HepG2 (cell line): ENCODE measurements at regions not wholly inside any gene's neighbourhood (a gene's known extent, or its start where the extent isn't known, plus 50 kb on each side); places are given as distances from the start of the nearest gene placed in this dataset.
"Not testable (repeated sequence)": the region's sequence is repeated elsewhere in the genome, so short reads cannot be mapped to it uniquely, and the experiment has no call there.

Experiments
- ATAC-seq: fragments of 200-7000 bp; cut with Tn5 transposase; 3 replicates; pipeline ENCODE4 v1.9.1; 2020; ENCODE audit warnings: mild to moderate bottlenecking, moderate library complexity
- BruUV-seq: library from RNA; stranded (reverse); fragments of 400-500 nt; replicated peaks from 2 replicates; lab custom pipeline; 2021; lab: Mats Ljungman, UMichigan
- CTCF ChIA-PET: fragments of 300-600 bp; formaldehyde crosslinking; extraction: SDS; loops from one replicate; lab custom pipeline; 2021; ENCODE audit warnings: low total read pairs, inconsistent platforms, low intra/inter-chr PET ratio; lab: Yijun Ruan, JAX
- POLR2A ChIA-PET: fragments of 350-600 bp; sonication (Branson Sonifier 250); formaldehyde crosslinking; loops from one replicate; lab custom pipeline; 2020; ENCODE audit warnings: antibody characterized with exemption, inconsistent platforms; lab: Yijun Ruan, JAX
- DNase-seq: peaks from one replicate; pipeline ENCODE4 v3.0.0-alpha.2; 2015; ENCODE audit warnings: low spot score
- FAIRE-seq: peaks from 3 replicates; lab custom pipeline; 2011; peaks lifted over from hg19 to GRCh38; lab: Jason Lieb, UNC
- H2AFZ ChIP-seq: one replicate; pipeline ENCODE4 v1.6.1; 2011; ENCODE audit warnings: low read length, inconsistent platforms
- H3K27ac ChIP-seq: fragments of 300-600 bp; 3 replicates; pipeline ENCODE4 v1.8.0; 2011; ENCODE audit warnings: mixed run types, mild to moderate bottlenecking, mixed read lengths, low read length, inconsistent platforms; ENCODE audit not compliant: insufficient read depth; ENCODE audit errors: extremely low read length
- H3K27me3 ChIP-seq, 2 experiments: fragments of 200-600 bp in 1 of 2; 2 replicates in 1 of 2; 3 replicates in 1 of 2; pipeline versions ENCODE4 v1.6.0 to v1.8.0; 2011; ENCODE audit warnings: low read length in 2 of 2, mild to moderate bottlenecking in 2 of 2, moderate library complexity in 2 of 2, inconsistent platforms in 1 of 2; ENCODE audit not compliant: insufficient read depth in 2 of 2, control insufficient read depth in 1 of 2
- H3K36me3 ChIP-seq, 2 experiments: fragments of 200-600 bp in 1 of 2; replicated peaks in 1 of 2; 2 replicates in 1 of 2; 3 replicates in 1 of 2; pipeline versions ENCODE4 v1.5.1 to v1.8.0; 2011; ENCODE audit warnings: low read length in 2 of 2, inconsistent platforms in 1 of 2; ENCODE audit not compliant: insufficient read depth in 2 of 2, control insufficient read depth in 1 of 2
- H3K4me1 ChIP-seq: 2 replicates; pipeline ENCODE4 v1.5.1; 2012; ENCODE audit warnings: low read length, inconsistent platforms; ENCODE audit not compliant: insufficient read depth
- H3K4me2 ChIP-seq: 2 replicates; pipeline ENCODE4 v1.6.0; 2011; ENCODE audit warnings: low read depth, low read length, inconsistent platforms
- H3K4me3 ChIP-seq, 3 experiments: fragments of 200-600 bp in 1 of 3; sonication (generic), shearing (Covaris generic) in 1 of 3; replicated peaks in 1 of 3; 2 replicates each; pipeline ENCODE4 v1.5.1; 2011 to 2016; ENCODE audit warnings: low read length in 3 of 3, inconsistent platforms in 2 of 3, low read depth in 2 of 3, mild to moderate bottlenecking in 2 of 3, control low read depth in 1 of 3, mixed read lengths in 1 of 3; ENCODE audit not compliant: insufficient read depth in 1 of 3
- H3K79me2 ChIP-seq: one replicate; pipeline ENCODE4 v1.6.1; 2011; ENCODE audit warnings: low read length, inconsistent platforms; ENCODE audit not compliant: insufficient read depth
- H3K9ac ChIP-seq: 2 replicates; pipeline ENCODE4 v1.6.0; 2011; ENCODE audit warnings: mild to moderate bottlenecking, low read depth, low read length, inconsistent platforms; ENCODE audit not compliant: insufficient read depth
- H3K9me3 ChIP-seq: 2 replicates; pipeline ENCODE4 v1.5.1; 2012; ENCODE audit warnings: mild to moderate bottlenecking, low read length
- H4K20me1 ChIP-seq: 2 replicates; pipeline ENCODE4 v1.6.0; 2011; ENCODE audit warnings: inconsistent platforms, mild to moderate bottlenecking, low read length, moderate library complexity; ENCODE audit not compliant: insufficient read depth
- FOXJ3 ChIP-seq: sonication (generic); formaldehyde crosslinking; IDR thresholded peaks from 2 replicates; pipeline ENCODE4 v1.4.0; 2020; ENCODE audit warnings: missing genetic modification reagents, mild to moderate bottlenecking, borderline replicate concordance
- SMC3 ChIP-seq: IDR thresholded peaks from 2 replicates; pipeline ENCODE4 v1.6.1; 2011; ENCODE audit warnings: low read length, improper control_type of control experiment
- STAG1 ChIP-seq: sonication (generic); formaldehyde crosslinking; IDR thresholded peaks from 2 replicates; pipeline ENCODE4 v1.4.0; 2020; ENCODE audit warnings: missing genetic modification reagents
- ZNF496 ChIP-seq: sonication (generic); formaldehyde crosslinking; IDR thresholded peaks from 2 replicates; pipeline ENCODE4 v1.8.1; 2023; ENCODE audit warnings: mild to moderate bottlenecking, moderate library complexity, missing genetic modification reagents; ENCODE audit not compliant: insufficient replicate concordance
- WGBS: methylation state at CpG from one replicate; pipeline ENCODE4 v1.1.6; 2017; ENCODE audit warnings: low lambda C conversion rate; 5-methylcytosine and 5-hydroxymethylcytosine counted together
- in situ Hi-C: cut with HindIII; loops from 2 replicates; pipeline ENCODE4 v1.10.0; 2017; ENCODE audit warnings: low pct_unique_long_range_greater_than_20kb; ENCODE audit not compliant: extremely low pct_ligation_motif_present
- intact Hi-C: fragments of 100-400 bp; cut with micrococcal nuclease; formaldehyde crosslinking; loops from one replicate; pipeline ENCODE4 v1.10.0; 2022; ENCODE audit not compliant: unreplicated experiment
- TF ChIP-seq, protein P1 (sequence below): sonication (generic); formaldehyde crosslinking; IDR thresholded peaks from 2 replicates; pipeline ENCODE4 v1.5.0; 2020; ENCODE audit warnings: mild to moderate bottlenecking, missing genetic modification reagents, moderate library complexity

DNA sequence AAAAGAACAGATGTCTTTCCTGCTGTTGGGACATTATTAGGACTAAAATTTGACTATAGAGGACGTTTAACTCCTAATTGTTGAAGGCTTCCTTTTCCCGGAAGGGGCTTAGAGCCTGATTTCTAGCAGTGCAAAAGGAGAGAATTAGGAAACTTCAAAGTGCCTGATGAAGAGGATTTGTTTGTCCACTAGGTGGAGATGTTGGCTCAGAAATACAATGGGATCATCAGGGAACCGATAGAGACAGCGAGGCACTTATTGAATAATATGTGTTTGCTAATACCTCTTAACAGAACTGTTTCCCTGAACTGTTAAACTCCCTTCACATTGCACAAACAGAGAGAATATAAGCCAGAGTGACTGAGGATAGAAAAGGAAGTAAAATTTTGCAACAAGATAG is 311.5 kb downstream of the KDM5D start:
- intact Hi-C loops, result loop anchor here (2.0 to 10.0 kb wide), 3 partner anchors 384 to 1142 kb away; partner anchors contain the start of gene EIF1AY
- Histone ChIP-seq H3K9ac (no peak overlapping the region), H4K20me1 (no peaks in the 10 kb centered on the region)
- ATAC-seq, result peak; percentile 72
- CTCF ChIA-PET, result no interaction called here
- TF ChIP-seq STAG1 (CRISPR knock-in tag) (peak; percentile 92), FOXJ3 (no peak), SMC3 (peak; percentile 74)
- TF ChIP-seq, protein P1, sequence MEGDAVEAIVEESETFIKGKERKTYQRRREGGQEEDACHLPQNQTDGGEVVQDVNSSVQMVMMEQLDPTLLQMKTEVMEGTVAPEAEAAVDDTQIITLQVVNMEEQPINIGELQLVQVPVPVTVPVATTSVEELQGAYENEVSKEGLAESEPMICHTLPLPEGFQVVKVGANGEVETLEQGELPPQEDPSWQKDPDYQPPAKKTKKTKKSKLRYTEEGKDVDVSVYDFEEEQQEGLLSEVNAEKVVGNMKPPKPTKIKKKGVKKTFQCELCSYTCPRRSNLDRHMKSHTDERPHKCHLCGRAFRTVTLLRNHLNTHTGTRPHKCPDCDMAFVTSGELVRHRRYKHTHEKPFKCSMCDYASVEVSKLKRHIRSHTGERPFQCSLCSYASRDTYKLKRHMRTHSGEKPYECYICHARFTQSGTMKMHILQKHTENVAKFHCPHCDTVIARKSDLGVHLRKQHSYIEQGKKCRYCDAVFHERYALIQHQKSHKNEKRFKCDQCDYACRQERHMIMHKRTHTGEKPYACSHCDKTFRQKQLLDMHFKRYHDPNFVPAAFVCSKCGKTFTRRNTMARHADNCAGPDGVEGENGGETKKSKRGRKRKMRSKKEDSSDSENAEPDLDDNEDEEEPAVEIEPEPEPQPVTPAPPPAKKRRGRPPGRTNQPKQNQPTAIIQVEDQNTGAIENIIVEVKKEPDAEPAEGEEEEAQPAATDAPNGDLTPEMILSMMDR, result peak; percentile 70
- TF ChIP-seq, all 625 proteins: peak for 3
- Histone ChIP-seq H3K4me1 (no peaks in the 10 kb centered on the region), H2AFZ (no peak overlapping the region), H3K4me2 (no peak overlapping the region), H3K36me3 (no peaks in the 10 kb centered on the region), H3K27ac (no peak overlapping the region), H3K9me3 (no peaks in the 10 kb centered on the region), H3K27me3 (no peaks in the 10 kb centered on the region), H3K4me3 (no peak overlapping the region), H3K79me2 (no peaks in the 10 kb centered on the region)
- POLR2A ChIA-PET, result no interaction called here
- in situ Hi-C loops, result loop anchor here (25.0 kb wide), 1 partner anchor 104 kb away; no protein-coding TSS in a partner anchor
- 3% methylated on average over 4 of the region's 4 CpGs for WGBS
- DNase-seq, result peak; percentile 35
- FAIRE-seq, result peak; percentile 34
- BruUV-seq, result no TSS peak

DNA sequence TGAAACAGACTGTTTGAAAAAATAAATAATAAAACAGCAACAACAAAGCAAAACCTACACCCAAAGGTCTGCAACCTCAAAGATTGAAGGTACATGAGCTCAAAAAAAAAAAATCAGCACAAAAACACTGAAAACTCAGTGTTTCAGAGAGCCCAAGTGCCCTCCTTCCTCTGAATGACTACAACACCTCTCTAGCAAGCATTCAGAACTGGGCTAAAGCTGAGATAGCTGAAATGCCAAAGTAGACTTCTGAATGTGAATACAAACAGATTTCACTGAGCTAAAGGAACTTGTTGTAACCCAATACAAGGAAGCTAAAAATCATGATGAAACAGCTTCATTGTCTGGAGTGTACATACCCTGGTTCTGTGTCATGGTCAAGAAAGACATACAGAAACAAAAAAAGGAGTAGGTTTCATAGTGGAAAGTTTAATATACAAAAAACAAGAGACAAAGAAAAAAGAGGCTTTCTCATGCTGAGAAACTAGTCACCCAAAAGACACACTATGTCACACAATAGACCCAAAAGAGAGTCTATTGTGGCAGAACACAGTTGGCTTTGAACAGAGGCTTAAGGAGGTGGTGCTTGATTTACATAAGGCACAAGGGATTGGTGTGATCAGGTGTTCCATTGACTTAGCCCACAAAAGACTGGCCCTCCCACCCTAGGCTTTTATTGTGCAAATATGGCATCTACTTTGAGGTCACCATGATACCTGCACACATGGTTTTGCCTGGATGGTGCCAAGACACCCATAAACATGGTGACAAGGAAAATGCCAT is 316.6 kb downstream of the KDM5D start:
- DNase-seq (no peak), FAIRE-seq (no peak), ATAC-seq (no peak)
- Histone ChIP-seq H3K27ac (no peak overlapping the region), H3K4me1 (no peaks in the 10 kb centered on the region), H3K36me3 (no peaks in the 10 kb centered on the region), H3K27me3 (no peaks in the 10 kb centered on the region), H3K79me2 (no peaks in the 10 kb centered on the region), H2AFZ (no peak overlapping the region), H4K20me1 (no peaks in the 10 kb centered on the region), H3K4me2 (no peak overlapping the region), H3K9ac (no peak overlapping the region), H3K4me3 (no peak overlapping the region), H3K9me3 (no peaks in the 10 kb centered on the region)
- in situ Hi-C loops (loop anchor here (25.0 kb wide), 1 partner anchor 109 kb away; no protein-coding TSS in a partner anchor), intact Hi-C loops (no loop called here)
- ChIA-PET CTCF (no interaction called here), POLR2A (no interaction called here)
- no TSS peak for BruUV-seq
- no peak for TF ChIP-seq ZNF496 (CRISPR knock-in tag)

DNA sequence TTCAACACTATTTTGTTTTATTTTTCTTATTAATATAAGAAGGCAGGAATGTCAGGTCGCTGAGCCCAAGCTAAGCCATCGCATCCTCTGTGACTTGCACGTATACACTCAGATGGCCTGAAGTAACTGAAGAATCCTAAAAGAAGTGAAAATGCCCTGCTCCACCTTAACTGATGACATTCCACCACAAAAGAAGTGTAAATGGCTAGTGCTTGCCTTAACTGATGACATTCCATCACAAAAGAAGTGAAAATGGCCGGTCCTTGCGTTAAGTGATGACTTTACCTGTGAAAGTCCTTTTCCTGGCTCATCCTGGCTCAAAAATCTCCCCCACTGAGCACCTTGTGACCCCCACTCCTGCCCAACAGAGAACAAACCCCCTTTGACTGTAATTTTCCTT is 317.3 kb downstream of the KDM5D start:
- H3K27me3 ChIP-seq, H3K27ac ChIP-seq, H4K20me1 ChIP-seq, intact Hi-C loops, H3K4me2 ChIP-seq, CTCF ChIA-PET, POLR2A ChIA-PET, H3K79me2 ChIP-seq, H3K4me1 ChIP-seq, H3K9me3 ChIP-seq, H2AFZ ChIP-seq, BruUV-seq, FAIRE-seq, H3K36me3 ChIP-seq, DNase-seq, ATAC-seq, H3K9ac ChIP-seq, H3K4me3 ChIP-seq: not testable (repeated sequence)
- WGBS, result 49% methylated on average over 4 of the region's 5 CpGs
- in situ Hi-C loops, result loop anchor here (25.0 kb wide), 1 partner anchor 110 kb away; no protein-coding TSS in a partner anchor
